ENCODE measurements at regions not wholly inside any gene's neighbourhood (a gene's known extent, or its start where the extent isn't known, plus 50 kb on each side); places are given as distances from the start of the nearest gene placed in this dataset.

- TF ChIP-seq POLR2A (IDR thresholded peaks at IDR 0.05) = no peak
- TF ChIP-seq CTCF (IDR thresholded peaks at IDR 0.05) = no peak
- no peak for TF ChIP-seq EP300 (IDR thresholded peaks at IDR 0.05)
These were observed 112.3 kb downstream of the TM2D1 start for GRCh38 chr1:61612602-61613001.

Data from sigmoid colon (tissue), 4 donors.